Mammary epithelial cell (primary cell): ENCODE measurements at regions not wholly inside any gene's neighbourhood (a gene's known extent, or its start where the extent isn't known, plus 50 kb on each side); places are given as distances from the start of the nearest gene placed in this dataset.

Experiments used
- EZH2 ChIP-seq: IDR thresholded peaks from 2 replicates; pipeline ENCODE4 v1.6.1; 2012; ENCODE audit warnings: low read length, inconsistent platforms, borderline replicate concordance
- TF ChIP-seq, protein P1 (sequence below), 2 donors: IDR thresholded peaks in 1 of 2; conservative IDR thresholded peaks in 1 of 2; 2 replicates each; pipeline ENCODE4 v1.5.1; 2011 to 2012; ENCODE audit warnings: inconsistent platforms in 2 of 2, low read length in 2 of 2, mild to moderate bottlenecking in 2 of 2, control low read depth in 1 of 2, low read depth in 1 of 2; ENCODE audit not compliant: insufficient read depth in 1 of 2; ENCODE audit errors: extremely low read depth in 1 of 2

DNA sequence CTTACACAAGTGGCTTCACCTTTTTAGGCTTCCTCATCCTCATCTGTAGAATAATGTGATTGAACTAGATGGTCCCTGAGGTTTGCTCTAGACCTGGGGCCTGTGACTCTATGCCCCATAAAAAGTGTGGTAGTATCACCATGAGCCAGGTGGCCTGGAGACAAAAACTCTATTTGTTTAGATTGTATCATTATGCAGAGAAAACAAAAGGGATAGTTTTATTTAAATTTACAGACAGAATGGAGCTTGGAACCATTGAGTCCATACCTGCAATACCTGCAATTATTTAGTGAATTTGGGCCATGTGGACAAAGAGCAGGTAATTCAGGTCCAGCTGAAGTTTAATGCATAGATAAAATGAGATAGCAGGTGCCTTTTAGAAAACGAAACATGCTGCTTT, 139.5 kb upstream of the RPL34 start:
- TF ChIP-seq, protein P1, sequence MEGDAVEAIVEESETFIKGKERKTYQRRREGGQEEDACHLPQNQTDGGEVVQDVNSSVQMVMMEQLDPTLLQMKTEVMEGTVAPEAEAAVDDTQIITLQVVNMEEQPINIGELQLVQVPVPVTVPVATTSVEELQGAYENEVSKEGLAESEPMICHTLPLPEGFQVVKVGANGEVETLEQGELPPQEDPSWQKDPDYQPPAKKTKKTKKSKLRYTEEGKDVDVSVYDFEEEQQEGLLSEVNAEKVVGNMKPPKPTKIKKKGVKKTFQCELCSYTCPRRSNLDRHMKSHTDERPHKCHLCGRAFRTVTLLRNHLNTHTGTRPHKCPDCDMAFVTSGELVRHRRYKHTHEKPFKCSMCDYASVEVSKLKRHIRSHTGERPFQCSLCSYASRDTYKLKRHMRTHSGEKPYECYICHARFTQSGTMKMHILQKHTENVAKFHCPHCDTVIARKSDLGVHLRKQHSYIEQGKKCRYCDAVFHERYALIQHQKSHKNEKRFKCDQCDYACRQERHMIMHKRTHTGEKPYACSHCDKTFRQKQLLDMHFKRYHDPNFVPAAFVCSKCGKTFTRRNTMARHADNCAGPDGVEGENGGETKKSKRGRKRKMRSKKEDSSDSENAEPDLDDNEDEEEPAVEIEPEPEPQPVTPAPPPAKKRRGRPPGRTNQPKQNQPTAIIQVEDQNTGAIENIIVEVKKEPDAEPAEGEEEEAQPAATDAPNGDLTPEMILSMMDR (conservative IDR thresholded peaks at IDR 0.05 in 1 of 2, IDR thresholded peaks at IDR 0.05 in 1 of 2; ENCODE audit: extremely low read depth in 1 of 2, insufficient read depth in 1 of 2, low read depth in 1 of 2, low read length in 2 of 2): no peak
- no peak for TF ChIP-seq EZH2
